NCI-H2196 (cell line): ENCODE measurements at regions not wholly inside any gene's neighbourhood (a gene's known extent, or its start where the extent isn't known, plus 50 kb on each side); places are given as distances from the start of the nearest gene placed in this dataset.
A peak's percentile ranks its signal among the peaks of the same experiment; 100 is the strongest.
"Not testable (repeated sequence)": the region's sequence is repeated elsewhere in the genome, so short reads cannot be mapped to it uniquely, and the experiment has no call there.

Experiments used
- DNase-seq: peaks from one replicate; lab custom pipeline; 2025; ENCODE audit not compliant: unreplicated experiment; lab: John Stamatoyannopoulos, UW

DNA sequence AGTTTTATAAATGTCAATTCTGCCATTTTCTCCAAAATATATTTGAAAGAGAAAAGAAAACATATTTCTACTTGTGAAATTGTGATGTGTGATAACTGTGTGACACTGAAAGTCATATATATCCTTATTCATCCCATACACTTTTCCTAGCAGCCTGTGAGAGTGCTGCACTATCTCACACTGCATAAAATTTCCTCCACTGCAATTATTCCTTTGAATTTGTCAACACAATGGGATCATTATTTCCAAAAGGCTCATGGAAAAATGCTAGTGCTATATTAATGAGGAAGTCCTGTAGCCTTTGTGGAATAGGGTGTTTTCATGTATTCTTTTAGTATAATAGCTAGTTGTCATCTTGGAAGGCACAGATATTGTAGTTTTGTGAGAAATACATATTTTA, 504.1 kb downstream of the RPL10L start:
- DNase-seq: no peak

DNA sequence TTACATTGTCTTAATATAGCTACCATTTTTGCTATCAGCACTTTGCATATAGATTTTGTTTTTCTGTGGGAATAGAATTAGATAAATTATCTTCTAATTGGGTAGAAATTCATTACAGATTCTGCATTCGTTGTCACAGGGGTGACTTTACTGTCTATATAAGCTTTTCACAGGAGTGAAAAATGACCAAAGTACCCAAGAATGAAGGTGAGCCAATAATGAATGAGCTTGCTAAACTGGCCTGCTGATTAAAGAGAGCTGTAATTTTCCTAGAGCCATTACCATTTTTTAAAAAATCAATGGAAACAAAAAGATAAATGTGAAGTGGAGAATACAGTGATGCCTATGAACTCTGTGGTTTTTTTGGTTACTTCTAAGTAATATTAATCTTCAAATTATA, 504.6 kb downstream of the RPL10L start:
- DNase-seq: no peak

DNA sequence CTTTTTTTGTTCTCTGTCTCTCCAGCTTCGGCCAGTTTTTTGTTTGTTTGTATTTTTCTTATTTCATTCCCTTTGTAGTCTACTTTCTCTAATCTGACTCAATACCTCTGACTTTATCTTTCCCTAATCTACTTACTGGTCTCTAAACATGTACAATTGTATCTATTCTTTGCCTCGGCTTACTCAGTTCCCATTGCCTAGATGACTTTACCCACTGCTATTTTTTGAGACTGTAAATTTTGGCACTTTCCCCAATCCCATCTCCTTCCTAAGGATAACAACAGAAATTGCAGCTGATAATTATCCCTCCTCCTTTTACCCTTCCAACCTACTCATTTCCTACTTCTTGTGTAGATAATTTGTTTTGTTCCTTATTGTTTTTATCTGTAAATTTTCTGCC, 511.1 kb downstream of the RPL10L start:
- DNase-seq: no peak

DNA sequence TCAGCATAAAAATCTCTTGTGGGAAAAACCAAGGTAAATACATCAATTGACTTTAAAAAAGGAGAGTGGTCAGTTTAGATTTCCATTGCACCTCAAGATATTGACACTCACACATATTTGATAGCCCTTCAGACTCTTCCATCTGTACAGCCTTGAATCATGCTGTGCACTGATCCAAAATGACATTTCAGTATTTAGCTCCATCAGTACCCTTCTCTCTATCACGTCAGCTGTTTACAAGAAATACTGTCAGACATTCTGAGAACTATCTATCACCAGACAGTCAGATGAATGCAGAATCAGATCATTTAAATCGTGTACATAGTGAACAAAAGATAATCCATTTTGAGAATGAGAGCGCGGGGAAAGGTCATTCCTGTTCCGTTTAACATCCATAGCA, 511.9 kb downstream of the RPL10L start:
- DNase-seq: no peak

DNA sequence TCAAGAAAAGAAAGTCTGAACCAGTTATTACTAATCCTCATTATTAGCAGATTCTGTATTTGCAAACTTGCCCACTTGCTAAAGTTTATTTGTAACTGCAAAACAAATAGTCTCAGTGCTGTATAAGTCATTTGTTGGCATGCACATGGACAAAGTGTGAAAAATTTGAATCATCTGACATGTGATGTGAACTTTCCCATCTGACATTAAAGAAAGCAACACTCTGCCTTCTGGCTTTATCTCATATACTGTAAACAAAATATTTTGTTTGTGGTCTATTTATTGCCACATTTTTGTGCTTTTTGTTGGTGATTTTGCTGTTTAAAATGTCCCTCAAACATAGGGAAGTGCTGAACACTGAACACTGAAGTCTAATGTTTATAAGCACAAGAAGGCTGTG, 513.8 kb downstream of the RPL10L start:
- no peak for DNase-seq

DNA sequence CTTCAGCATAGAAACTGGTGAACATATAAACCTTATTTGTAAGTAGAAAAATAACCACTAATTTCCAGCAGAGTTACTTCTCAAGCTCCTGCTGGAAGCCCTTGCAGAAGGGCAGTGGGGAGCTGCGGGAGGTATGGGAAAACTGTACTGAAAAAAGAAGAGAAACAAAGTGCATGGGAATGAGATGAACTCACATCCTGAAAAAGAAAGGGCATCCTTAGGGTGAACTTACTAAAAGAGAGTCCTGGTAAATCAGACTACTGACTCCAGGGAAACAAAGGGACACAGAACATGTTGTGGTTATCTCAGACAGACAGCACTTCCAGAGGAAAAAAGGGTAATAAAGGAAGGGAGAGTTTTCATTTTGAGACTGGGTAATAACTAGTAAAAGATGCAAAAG, 515.1 kb downstream of the RPL10L start:
- DNase-seq: no peak

DNA sequence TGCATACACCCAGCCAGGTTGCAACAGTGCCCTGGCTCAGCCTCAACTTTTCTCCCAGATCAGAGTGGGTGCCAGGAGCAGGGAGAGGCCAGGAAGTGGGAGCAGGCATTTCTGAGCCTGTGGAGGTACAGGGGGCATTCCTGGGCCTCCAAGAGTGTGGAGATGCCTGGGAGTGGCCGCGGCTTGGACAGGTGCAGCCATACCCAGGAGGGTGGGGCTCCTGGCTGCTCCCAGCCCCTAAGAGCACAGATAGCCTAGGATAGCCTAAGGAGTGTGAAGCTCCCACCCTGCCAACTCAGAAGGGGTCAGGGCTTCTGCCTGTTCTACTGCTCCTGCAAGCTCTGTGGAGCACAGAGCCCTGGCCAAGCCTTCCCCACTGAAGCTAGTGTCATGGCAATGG, 543.4 kb downstream of the RPL10L start:
- DNase-seq: no peak

DNA sequence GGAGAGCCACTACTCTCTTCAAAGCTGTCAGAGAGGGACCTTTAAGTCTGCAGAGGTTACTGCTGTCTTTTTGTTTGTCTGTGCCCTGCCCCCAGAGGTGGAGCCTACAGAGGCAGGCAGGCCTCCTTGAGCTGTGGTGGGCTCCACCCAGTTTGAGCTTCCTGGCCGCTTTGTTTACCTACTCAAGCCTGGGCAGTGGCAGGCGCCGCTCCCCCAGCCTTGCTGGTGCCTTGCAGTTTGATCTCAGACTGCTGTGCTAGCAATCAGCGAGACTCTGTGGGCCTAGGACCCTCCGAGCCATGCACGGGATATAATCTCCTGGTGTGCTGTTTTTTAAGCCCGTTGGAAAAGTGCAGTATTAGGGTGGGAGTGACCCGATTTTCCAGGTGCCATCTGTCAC, 550.7 kb downstream of the RPL10L start:
- DNase-seq: not testable (repeated sequence)

DNA sequence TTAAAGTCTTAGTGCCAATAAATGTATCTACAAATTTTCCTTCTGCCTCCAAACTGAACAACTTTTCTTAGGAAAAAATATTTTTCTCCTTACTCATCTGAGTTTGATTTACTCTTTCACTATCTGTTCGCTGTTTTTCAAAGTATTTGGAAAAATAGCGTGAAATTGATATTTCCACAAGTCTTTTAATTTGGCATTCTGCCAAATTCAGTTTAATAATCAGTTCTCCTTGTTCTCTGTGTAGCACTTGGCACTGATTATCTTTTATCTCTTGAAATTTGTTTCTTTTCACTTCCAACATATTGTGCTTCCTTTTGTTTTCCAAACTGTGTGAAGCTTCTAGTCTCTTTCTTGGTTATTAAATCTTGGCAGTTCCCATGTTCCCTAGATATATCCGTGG, 559.8 kb downstream of the RPL10L start:
- no peak for DNase-seq

DNA sequence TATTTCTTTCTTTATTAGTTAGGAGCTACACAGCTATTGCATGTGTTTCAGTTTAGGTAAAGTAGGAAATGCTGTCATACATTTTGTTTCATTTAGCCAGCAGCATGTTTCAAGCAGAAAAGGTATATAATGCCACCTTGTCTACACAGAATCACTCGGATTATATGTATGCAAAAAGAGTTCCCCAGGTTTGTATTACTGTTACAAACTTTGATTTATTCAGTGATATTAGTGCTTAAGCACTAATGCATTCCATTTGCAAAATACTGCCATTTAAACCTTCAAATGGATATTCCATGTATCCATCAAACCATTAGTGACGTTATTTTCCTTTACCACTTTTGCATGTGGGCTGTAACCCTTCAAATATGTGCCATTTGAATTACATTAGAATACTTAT, 564.0 kb downstream of the RPL10L start:
- no peak for DNase-seq

DNA sequence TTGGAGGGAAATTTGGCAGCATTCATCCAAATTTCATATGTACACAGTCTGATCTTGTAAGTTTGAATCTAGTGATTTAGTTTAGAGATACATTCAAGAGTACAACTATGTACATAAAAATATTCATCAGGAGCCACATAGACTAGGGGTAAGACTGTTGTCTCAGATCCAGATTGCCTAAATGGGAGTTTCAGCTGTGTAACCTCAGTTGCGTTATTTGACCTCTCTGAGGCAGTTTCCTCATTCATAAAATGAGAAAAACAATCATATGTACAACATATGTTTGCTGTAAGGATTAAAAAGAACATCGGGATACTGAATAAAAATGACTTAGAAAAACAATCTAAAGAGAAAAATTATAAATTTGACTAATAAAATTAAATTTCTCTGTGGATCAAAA, 577.5 kb downstream of the RPL10L start:
- no peak for DNase-seq

DNA sequence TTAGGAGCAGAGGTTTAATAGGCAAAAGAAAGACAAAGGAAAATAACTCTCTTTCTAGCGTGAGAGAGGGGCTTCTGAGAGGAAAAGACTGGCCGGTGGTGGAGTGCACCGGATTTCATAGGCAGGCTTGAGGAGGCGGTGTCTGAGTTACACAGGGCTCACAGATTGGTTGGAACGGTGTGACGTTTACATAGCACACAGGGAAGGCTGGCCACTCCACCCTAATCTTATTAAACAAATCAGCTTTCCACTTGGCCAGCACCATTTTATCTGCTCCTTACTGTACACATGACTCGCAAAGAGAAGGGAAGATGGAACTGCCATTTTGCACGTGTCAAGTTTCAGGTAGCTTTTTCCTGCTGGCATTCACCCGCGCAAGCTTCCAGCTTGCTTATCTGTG, 587.7 kb downstream of the RPL10L start:
- DNase-seq: no peak

DNA sequence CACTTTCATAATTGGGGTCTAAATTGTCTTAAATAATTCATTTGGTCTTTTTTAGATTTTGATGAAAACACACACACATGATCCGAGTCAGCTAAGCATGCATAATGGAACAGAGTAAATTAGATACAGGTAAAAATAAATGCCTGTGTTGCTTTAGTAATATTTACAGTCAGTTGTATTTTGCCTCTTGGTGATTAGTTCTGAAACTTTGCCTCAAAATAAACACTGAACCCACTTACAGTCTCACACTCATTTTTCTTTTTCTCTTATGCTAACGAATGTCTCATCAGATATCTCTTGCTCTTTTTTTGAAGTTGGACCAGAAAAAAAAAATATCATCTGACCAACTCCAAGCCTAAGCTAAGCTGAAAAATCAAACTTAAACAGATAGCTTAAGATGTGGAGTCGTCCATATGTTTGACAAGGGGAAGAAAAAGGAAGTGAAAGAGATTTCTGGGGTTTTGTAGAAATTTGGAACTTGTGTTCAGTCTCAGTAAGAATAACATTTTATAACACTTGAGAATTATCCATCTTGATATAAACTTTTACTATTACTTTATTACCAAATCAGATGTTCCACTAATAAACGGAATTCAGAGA, 592.5 kb downstream of the RPL10L start:
- DNase-seq: no peak

DNA sequence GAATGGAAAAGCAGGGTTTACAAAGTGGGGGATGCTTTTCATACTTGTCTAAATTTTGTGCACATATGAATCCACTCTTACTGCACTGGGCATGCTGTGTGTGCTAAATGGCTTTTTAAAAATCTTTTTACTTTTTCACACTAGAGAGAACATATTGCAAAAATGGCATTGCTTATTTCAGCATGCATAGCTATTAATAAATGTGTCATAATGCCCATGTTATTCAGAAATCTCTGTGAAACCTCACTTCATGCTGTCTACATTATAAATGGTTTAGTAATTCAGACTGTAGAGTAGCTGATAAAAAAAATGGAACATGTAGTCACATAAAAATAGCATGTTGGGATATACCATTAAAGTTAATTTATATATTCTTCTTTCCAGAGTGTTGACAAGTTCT, 593.8 kb downstream of the RPL10L start:
- no peak for DNase-seq

DNA sequence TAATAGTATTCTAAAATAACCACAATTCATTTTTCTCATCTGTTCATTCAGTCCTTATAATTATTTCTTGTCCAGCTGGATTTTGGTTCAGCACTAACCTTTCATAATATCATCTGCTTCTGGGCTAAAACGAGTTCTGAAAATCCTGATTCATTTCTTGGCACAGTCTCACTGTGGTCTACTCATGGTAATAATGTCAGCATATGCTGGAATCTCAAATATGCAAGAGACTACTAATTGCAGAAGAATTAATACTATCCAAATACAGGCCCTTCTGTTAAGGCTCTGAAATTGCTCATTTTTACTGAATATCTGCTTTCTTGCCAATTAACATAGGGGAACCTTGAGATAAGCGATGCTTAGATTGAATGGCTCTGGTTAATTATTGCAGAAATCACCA, 597.1 kb downstream of the RPL10L start:
- DNase-seq: no peak

DNA sequence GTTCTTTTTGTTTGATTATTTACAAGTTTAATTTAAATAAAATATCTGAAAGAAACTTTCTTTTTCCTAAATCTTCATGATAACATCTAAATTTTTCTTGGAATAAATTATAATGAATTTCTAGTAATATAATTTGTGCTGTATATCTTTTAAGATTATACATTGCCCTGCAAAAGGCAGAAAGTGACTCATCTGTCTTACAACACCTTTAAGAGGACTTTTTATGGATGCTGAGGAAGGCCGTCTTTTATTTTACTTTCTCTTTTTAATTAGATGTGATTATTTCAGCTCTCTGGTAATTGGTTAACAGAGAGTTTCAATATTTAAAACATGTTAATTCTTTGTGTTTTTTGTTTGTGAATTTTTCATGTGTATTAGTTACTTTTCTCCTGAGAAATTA, 598.4 kb downstream of the RPL10L start:
- DNase-seq: no peak

DNA sequence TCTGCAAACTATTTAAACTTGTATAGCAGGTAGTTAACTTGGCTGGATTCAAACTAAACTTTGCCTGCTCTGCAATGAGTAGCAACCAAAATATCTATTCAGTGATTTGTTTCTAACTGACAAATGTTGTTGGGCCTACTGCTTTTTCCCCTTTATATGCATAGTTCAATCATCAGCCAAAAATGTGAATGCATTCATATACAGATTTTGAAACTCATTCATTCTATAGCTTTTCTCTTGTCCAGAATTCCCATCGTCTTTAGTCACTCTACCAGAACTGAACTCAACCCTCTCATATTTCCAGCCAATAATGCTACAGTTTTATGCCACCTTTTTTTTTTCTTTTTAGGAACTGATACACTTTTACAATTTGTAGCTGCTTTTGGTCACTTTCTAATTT, 599.8 kb downstream of the RPL10L start:
- no peak for DNase-seq

DNA sequence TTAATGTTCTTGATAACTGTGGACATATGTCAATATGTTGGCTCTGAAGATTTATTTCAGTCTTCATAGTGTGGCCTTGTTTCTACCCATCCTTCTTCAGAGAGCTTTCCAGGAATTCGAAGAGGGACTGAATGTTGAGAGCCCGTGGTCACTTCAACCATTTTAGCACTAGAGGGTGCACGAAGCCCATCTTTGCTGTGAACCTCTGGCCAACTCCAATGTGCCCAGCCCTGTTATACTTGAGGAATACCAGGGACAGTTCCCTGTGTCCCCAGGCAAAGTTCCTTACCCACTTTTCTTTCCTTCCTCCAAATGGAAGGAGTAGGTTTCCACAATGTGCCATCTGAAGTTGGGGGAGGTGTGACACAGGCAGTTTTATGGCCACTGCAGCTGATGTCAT, 603.5 kb downstream of the RPL10L start:
- DNase-seq: peak; percentile 8

DNA sequence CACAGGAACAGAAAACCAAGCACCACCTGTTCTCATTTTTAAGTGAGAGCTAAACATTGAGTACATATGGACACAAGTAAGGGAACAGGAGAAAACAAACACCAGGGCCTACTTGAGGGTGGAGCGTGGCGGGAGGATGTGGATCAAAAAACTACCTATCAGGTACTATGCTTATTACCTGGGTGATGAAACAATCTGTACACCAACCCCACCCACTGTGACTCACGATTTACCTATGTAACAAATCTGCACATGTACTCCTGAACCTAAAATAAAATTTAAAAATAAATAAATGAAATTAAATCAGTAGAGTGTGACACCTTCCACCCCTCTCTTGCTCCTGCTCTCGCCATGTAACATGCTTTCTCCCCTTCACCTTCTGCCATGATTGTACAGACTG, 615.5 kb downstream of the RPL10L start:
- DNase-seq: no peak

DNA sequence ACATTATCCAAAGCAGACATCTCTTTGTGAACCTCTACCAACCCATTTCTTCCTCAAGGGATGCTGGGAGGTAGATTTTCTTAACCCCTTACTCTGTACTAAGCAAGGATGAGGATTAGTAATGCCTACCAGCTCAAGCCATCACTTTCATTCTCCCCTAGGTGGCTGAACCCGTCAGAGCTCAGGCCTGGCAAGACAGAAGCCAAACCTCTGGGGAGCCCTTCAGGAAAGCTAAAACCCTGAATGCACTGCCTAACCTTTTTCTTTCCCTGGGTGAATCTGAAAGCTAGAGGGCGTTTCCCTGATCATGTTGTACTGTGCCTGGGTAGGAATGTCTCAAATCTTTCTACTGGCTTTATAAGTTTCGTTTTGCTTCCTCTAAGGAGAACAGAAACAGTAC, 617.3 kb downstream of the RPL10L start:
- DNase-seq: no peak

DNA sequence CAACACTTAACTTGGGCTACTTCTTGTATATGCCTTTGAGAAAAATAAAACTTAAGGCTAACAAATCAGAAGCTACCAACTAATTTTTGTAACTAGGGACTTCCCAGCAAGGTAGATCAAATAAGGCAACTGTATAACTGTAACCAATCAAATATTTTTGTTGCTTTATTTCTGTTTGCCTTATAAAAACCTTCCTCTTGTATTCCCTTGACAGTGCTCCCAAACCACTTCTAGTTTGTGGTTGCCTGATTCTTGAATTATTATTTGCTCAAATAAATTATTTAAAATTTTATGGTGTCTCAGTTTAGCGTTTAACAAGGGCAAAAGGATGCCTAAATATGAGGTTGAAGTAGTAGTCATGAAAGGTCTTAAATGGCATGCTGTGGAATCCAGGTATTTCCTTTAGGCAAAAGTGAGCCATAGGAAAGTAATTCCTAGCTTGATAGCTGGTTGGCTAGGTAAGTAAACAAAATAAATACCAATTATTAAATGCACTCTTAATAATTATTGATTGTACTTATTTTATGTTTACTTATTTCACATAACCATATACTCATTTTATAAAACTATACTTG, 632.6 kb downstream of the RPL10L start:
- no peak for DNase-seq

DNA sequence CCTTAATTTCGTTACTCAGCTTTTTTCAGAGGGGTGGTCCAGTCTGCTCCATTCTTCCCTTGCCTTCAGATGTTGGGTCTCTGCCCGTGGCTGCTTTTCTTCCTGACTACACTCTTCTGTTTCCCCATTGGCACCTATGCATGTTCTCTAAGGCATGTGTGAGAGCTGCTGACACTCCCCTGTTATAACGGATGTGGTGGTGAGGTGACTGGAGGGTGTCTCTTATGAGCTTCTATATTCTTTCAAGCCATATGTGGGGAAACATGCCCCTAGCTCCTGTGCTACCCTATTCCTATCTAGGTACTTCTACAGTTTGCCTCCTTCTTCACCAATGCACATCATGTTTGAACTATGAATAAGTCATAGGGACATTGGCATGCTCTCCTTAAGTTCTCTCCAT, 643.2 kb downstream of the RPL10L start:
- no peak for DNase-seq

DNA sequence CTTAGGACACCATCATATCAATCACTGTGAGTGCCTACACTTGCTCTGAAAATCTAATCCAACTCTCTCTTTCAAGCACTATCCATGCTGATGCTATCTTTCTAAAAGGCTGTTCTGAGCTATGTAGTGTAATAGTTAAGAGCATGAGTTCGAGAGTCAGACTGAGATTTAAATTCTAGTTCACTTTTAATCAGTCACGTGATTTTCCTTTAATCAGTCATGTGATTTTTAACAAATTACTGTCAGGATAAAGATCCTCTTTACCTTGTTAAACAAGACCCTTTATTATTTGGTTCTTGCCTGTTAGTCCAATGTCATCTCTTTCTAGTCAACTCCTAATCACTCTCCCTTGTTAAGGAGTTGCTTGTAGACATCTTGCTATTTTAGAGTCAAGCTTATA, 653.0 kb downstream of the RPL10L start:
- DNase-seq: no peak

DNA sequence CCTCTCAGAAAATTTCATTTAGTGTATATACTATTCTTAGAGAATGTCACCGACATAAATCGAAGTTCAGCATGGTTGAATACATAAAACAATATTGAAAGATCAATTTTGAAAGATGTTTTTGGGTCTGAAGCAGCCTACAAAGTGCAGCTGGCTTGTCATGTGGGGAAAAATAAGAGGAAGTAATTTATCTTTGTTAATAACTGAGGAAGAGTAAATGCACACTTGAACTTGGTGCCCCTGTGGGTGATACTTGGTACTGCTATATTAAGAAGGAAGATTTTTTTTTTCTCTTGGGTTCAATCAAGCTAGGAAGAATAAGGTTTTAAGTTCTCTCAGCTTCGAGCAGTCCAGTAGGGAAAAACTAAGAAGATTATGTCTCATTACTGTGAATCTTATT, 661.3 kb downstream of the RPL10L start:
- no peak for DNase-seq
